Breast epithelium (tissue), 3 donors: ENCODE measurements at regions not wholly inside any gene's neighbourhood (a gene's known extent, or its start where the extent isn't known, plus 50 kb on each side); places are given as distances from the start of the nearest gene placed in this dataset.

Experiments used
- POLR2A ChIP-seq: fragments of 450-650 bp; IDR thresholded peaks from one replicate; pipeline ENCODE4 v1.6.1; 2016; ENCODE audit warnings: antibody characterized with exemption, mild to moderate bottlenecking, moderate library complexity
- TF ChIP-seq, protein P1 (sequence below), 3 donors: fragments of 450-650 bp; IDR thresholded peaks; one replicate each; pipeline ENCODE4 v1.5.1; 2016 to 2017; ENCODE audit warnings: antibody characterized with exemption in 3 of 3, mild to moderate bottlenecking in 3 of 3, moderate library complexity in 3 of 3

DNA sequence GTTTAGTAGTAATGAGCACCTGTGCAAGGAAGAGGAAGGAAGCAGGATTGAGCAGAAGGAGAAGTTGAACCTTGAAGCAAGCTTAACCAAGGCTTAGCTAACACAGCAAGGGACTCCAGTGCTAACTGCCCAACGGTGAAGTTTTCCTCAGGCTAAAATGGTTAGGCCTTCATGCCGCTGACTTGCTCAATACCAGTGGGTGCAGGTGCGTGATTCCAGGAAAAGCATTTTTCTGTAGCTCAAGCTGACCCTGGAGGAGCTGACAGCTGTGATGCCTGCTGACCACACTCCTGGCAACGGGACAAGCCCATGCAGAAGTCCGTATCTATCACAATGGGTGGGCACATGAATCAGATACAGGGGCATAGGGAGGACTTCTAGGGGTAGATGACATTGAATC is 76.5 kb upstream of the FGGY start:
- no peak for TF ChIP-seq POLR2A
- TF ChIP-seq, protein P1, sequence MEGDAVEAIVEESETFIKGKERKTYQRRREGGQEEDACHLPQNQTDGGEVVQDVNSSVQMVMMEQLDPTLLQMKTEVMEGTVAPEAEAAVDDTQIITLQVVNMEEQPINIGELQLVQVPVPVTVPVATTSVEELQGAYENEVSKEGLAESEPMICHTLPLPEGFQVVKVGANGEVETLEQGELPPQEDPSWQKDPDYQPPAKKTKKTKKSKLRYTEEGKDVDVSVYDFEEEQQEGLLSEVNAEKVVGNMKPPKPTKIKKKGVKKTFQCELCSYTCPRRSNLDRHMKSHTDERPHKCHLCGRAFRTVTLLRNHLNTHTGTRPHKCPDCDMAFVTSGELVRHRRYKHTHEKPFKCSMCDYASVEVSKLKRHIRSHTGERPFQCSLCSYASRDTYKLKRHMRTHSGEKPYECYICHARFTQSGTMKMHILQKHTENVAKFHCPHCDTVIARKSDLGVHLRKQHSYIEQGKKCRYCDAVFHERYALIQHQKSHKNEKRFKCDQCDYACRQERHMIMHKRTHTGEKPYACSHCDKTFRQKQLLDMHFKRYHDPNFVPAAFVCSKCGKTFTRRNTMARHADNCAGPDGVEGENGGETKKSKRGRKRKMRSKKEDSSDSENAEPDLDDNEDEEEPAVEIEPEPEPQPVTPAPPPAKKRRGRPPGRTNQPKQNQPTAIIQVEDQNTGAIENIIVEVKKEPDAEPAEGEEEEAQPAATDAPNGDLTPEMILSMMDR (IDR thresholded peaks at IDR 0.05), result no peak
